Lower lobe of right lung (tissue), 2 donors: ENCODE measurements at regions not wholly inside any gene's neighbourhood (a gene's known extent, or its start where the extent isn't known, plus 50 kb on each side); places are given as distances from the start of the nearest gene placed in this dataset.

Experiments
- ATAC-seq, 2 donors: fragments of 200-7000 bp; cut with Tn5 transposase; one replicate each; pipeline ENCODE4 v1.9.1; 2020 to 2022; ENCODE audit warnings: mild to moderate bottlenecking in 2 of 2, moderate library complexity in 2 of 2
- DNase-seq: peaks from one replicate; pipeline ENCODE4 v3.0.0-alpha.2; 2020
- H3K27ac ChIP-seq: fragments of 200-600 bp; one replicate; pipeline ENCODE4 v1.8.0; 2022
- H3K27me3 ChIP-seq: fragments of 200-600 bp; one replicate; pipeline ENCODE4 v1.8.0; 2022; ENCODE audit warnings: low read depth
- H3K36me3 ChIP-seq: fragments of 200-600 bp; one replicate; pipeline ENCODE4 v1.8.0; 2022; ENCODE audit warnings: mild to moderate bottlenecking
- H3K4me1 ChIP-seq: fragments of 200-600 bp; one replicate; pipeline ENCODE4 v1.8.0; 2022
- H3K4me3 ChIP-seq: fragments of 200-600 bp; one replicate; pipeline ENCODE4 v1.8.0; 2022; ENCODE audit warnings: mild to moderate bottlenecking
- H3K9me3 ChIP-seq: fragments of 200-600 bp; one replicate; pipeline ENCODE4 v1.8.0; 2022
- intact Hi-C: fragments of 100-400 bp; cut with DNase I; formaldehyde crosslinking; loops from one replicate; pipeline ENCODE4 v1.11.0; 2022
- TF ChIP-seq, protein P1 (sequence below): fragments of 200-600 bp; IDR thresholded peaks from one replicate; pipeline ENCODE4 v1.8.0; 2022; ENCODE audit warnings: antibody characterized with exemption, mild to moderate bottlenecking
- donor health status: DM: no; HTN: yes; CAD: no; lungs with severe emphysema.

DNA sequence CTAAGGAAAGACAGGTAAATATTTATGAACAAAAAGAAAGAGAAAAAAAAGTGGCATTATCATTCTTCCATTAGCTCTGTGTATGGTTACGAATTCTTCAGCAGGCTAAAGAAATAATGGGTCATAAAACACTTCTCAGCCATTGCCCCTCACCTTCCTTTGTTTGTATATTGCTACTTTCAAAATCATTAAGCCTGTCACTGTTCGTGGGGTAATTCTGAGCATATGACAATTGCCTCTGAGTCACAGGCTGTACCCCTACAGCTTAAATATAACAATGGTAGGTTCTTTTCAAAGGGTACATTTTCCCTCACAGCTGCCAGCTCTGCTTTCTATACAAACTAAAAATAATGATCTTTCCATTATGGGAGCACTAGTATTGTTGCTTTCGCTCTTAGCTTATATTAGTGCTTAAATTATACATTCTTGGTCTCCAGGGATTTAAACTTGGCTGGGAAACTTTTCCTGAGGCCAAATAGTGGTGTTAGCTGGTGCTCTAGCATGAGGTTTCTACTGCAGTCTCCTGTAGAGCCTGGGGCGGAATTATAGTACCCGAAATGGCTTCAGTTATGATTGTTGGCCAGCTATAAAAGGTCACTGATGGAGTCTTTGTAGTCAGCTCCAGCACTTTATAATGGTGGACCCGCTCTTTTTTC, 74.7 kb upstream of the CDH11 start:
- Histone ChIP-seq H3K4me1 (no peaks in the 10 kb centered on the region), H3K9me3 (no peaks in the 10 kb centered on the region), H3K27ac (no peak overlapping the region), H3K4me3 (no peak overlapping the region), H3K27me3 (no peaks in the 10 kb centered on the region), H3K36me3 (no peaks in the 10 kb centered on the region)
- ATAC-seq (no peak), DNase-seq (no peak)
- intact Hi-C loops: no loop called here
- TF ChIP-seq, protein P1, sequence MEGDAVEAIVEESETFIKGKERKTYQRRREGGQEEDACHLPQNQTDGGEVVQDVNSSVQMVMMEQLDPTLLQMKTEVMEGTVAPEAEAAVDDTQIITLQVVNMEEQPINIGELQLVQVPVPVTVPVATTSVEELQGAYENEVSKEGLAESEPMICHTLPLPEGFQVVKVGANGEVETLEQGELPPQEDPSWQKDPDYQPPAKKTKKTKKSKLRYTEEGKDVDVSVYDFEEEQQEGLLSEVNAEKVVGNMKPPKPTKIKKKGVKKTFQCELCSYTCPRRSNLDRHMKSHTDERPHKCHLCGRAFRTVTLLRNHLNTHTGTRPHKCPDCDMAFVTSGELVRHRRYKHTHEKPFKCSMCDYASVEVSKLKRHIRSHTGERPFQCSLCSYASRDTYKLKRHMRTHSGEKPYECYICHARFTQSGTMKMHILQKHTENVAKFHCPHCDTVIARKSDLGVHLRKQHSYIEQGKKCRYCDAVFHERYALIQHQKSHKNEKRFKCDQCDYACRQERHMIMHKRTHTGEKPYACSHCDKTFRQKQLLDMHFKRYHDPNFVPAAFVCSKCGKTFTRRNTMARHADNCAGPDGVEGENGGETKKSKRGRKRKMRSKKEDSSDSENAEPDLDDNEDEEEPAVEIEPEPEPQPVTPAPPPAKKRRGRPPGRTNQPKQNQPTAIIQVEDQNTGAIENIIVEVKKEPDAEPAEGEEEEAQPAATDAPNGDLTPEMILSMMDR: no peak

DNA sequence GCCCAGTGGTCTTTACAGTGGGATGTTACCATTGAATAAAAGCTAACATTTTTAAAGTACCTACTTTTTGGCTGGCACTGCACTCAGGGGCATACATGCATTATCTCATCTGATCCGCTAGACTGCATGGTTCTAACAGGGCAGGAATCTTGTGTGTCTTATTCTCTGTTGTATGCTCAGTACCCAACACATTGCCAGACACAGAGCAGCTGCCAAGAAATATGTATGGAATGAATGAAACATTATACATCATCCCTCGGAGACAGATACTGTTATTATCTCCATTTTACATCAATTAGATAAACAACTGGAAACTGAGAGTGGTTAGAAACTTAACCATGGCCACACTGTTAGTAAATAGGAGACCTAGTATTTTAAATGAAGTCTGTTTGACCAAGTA, 74.1 kb upstream of the CDH11 start:
- intact Hi-C loops: no loop called here
- TF ChIP-seq, protein P1: no peak
- Histone ChIP-seq H3K36me3 (no peaks in the 10 kb centered on the region), H3K4me1 (no peaks in the 10 kb centered on the region), H3K9me3 (no peaks in the 10 kb centered on the region), H3K27ac (no peak overlapping the region), H3K4me3 (no peak overlapping the region), H3K27me3 (no peaks in the 10 kb centered on the region)
- no peak for DNase-seq
- no peak for ATAC-seq

DNA sequence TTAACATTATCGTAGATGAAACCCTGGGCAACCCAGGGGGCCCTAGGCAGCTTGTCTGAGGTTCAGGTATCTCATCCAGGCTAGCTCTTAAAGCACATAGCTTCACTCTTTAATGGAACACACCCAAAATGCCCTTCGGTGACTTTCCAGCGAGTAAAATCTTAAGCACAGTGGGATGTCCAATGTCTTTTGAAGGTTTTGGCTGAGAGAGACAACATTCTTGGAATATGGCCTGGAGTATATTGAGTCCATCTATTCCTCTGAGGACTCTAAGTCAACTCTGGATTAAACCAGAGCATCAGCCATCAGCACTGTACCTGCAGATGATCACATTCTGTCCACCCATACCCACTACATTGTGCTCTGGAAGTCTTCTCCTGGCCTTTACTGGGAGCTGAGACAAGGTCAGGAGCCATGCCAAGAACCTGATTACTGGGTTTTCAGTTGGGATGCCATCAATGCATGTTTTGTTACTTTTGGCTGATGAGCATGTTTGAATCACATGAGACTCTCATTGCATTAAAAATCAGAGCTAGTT, 63.4 kb upstream of the CDH11 start:
- TF ChIP-seq, protein P1: no peak
- Histone ChIP-seq H3K27ac (no peak overlapping the region), H3K27me3 (no peaks in the 10 kb centered on the region), H3K4me1 (no peaks in the 10 kb centered on the region), H3K9me3 (no peaks in the 10 kb centered on the region), H3K36me3 (no peaks in the 10 kb centered on the region), H3K4me3 (no peak overlapping the region)
- ATAC-seq (no peak), DNase-seq (no peak)
- intact Hi-C loops: no loop called here

DNA sequence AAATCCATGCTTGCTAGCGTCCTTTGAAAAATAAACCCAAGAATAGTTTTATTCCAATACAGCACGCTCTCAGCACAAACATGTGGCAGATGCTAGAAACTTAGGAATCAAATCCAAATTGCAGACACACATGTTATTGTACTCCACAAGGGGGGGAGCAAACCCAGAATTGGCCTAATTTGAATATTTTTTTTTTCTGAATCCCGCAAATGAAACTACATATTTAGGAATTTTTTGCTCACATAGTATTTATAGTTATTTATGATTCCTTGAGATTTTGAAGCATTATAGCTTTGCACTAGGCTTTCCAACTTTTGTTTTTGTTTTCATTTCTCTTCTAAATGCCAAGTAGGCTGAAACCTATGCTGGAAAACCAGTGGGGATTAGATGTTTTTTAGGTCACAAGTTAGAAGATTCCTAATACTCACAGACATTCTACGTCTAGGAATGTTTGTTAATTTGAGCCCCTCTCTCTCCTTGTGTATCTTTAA, 59.3 kb upstream of the CDH11 start:
- intact Hi-C loops: no loop called here
- TF ChIP-seq, protein P1: no peak
- no peaks in the 10 kb centered on the region for H3K27me3 ChIP-seq
- no peaks in the 10 kb centered on the region for H3K4me1 ChIP-seq
- H3K27ac ChIP-seq: no peak overlapping the region
- no peaks in the 10 kb centered on the region for H3K9me3 ChIP-seq
- ATAC-seq (no peak), DNase-seq (no peak)
- H3K36me3 ChIP-seq: no peaks in the 10 kb centered on the region
- no peak overlapping the region for H3K4me3 ChIP-seq

DNA sequence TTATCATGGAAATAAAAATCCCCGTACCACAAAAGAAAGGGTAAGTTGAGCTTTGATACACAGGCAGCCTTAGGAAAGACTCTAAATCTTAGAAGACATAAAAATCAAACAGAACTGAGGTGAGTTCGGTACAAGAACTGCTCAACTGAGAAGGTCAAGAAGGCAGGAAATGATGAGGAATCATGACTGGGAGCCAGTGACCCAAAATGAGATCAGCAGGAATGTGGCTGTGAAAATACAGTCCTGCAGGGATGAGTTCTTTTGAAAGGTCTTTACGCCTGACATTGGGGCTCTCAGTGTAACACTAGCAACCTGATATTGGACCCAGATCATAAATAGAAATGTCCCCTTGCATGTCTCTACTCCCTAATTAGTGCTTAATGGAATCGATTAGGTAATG, 56.3 kb upstream of the CDH11 start:
- TF ChIP-seq, protein P1: no peak
- DNase-seq: no peak
- no peak overlapping the region for H3K4me3 ChIP-seq
- ATAC-seq: no peak
- intact Hi-C loops: no loop called here
- no peaks in the 10 kb centered on the region for H3K27me3 ChIP-seq
- no peaks in the 10 kb centered on the region for H3K4me1 ChIP-seq
- no peak overlapping the region for H3K27ac ChIP-seq
- no peaks in the 10 kb centered on the region for H3K9me3 ChIP-seq
- H3K36me3 ChIP-seq: no peaks in the 10 kb centered on the region
